ENCODE measurements at regions not wholly inside any gene's neighbourhood (a gene's known extent, or its start where the extent isn't known, plus 50 kb on each side); places are given as distances from the start of the nearest gene placed in this dataset.

GRCh38 chr5:112626715-112627114, 111.0 kb upstream of the APC start:
- DNase-seq (ENCODE audit: low spot score): no peak

DNA sequence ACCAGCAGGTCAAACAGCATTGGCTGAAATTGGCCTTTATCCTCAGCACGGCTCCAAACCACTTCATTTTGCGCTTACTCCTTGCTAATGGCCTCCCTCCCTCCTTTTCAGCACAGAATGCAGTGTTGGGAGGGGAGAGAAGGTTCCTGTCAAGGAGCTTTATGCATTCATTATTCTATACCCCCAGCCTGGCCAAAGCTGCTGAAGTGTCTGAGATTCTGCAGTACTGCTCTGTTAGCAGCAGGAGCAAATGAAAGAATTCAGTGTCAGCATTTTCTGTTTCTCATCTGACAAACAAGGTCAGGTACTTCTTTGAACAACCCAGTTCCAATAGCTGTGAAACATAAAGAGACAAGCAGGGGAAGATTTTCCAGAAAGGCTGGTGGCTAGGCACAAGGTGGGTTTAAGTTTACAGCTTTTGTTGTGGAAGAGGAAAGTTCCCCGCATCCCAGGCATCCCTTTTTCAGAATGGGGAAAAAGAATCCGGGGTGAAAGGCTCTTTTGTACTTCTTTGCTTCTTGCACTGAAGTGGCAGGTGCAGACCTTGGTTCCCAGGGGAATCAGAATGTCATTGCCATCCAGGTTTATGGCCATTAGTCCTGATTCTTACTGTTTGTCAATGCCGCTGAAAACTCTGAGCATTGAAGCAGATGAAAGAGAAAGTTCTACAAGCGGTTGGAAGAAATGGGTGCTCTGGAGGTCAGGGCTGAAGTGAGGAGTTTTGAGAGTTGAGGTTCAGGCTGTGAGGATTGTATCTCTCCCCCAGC, 109.3 kb upstream of the APC start:
- DNase-seq (ENCODE audit: low spot score): no peak

DNA sequence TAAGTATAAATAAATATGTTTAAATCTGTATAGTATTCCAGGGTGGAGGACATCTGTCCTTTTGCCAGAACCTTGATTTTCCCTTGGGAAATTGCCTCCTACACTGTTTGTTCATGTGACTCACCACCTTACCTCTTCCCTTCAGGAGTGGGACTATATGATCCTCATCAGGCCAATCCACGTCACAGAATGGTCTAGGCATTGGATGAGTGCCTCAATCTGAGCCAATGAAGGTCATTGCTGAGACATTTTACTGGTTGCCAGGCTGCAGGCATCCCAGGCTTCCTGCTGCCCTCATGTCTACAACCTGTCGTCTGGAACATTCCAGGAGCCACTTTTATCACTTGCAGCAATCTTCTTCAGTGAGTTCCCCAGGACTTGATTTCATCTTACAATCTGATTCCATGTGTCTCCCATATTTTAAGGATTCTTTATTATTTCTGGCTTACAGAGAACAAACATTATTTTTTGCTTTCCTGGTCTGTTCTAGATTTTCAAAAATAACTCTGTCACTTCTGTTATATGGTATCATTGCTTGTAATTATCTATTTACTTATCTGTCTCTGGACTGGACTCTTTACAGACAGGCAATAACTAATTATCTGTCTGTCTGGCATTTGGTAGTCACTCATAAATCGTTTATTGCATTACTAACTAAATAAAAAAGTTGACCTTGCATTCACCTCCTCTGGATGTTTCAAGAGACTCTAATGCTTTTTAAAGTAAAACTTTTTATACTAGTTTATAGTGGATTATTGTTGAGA, 107.3 kb upstream of the APC start:
- no peak for DNase-seq (ENCODE audit: low spot score)

DNA sequence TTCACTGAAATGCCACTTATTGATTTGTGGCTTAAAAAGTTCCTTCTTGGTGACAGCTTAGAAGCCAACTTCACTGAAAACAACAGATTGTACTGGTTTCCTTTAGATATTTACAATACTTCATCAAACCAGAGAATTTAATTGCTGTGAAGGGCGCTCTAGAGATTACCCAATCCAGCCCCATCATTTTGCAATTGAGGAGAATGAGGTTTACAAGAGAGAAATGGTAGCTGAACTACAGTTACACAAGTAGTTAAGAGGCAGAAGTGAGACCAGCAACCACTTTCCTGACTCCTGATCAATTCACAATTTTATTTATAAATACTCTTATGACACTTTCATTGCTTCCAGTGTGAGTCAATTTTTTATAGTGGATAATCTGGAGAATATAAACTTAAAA, 103.5 kb upstream of the APC start:
- DNase-seq (ENCODE audit: low spot score): no peak

DNA sequence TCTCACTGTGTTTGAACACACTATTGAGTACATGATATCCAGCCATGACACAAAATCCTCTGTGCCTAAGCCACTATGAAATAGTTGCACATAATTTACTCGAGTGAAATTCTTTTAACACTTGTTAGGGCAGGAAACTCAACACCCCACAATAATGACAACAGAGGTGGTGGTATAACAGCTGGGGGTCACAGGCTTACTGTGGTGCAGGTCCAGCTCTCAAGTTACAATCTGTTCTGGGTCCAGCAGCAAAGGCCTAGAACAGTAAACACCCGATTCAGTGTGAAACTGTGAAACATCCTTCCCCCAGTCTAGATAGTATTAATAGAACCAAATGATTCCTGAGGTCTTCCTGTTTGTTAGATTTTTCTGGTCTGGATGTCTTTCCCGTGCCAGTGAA, 102.9 kb upstream of the APC start:
- no peak for DNase-seq (ENCODE audit: low spot score)

GRCh38 chr5:112635276-112635675, 102.4 kb upstream of the APC start:
- no peak for DNase-seq (ENCODE audit: low spot score)

- DNase-seq (ENCODE audit: low spot score): peak; percentile 10
Observed at GRCh38 chr5:112635771-112636731, 101.6 kb upstream of the APC start.

DNA sequence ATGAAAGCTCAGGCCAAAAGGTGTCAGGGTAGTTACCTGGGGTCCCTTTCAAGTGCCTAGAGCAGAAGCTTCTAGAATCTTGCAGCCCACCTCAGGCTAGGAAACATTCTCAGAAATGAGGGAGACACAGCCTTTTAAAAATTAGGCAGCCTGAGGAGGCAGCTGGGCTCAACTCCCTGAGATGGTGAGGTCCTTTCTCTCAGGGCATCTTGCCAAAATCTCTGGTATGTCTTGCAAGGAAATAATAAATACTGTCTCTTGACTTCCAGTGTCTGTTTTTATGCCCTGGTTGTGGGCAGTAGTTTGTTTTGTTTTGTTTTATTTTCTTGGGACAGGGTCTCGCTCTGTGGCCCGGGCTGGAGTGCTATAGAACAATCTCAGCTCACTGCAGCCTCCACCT, 100.9 kb upstream of the APC start:
- DNase-seq (ENCODE audit: low spot score): no peak

- no peak for DNase-seq (ENCODE audit: low spot score)
Observed at GRCh38 chr5:112637343-112637742, 100.3 kb upstream of the APC start.

DNA sequence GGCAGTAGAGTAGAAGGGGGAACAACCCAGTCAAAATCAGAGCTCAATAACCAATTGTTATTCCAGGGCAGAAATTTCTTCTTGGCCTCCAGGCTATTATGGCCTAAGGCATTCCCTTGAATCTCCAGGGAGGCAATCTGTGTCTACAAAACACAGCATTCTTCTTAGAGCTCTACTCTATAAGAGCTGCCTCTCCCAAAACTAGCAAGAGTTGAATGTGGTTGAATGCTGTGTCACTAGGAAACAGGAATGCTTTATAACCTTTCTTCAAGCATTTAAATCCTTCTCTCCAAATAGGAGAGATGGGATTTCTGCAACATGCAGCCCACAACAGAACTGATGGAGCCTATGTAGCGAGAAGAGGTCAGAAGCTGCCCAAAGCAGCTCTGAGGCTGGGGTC, 97.1 kb upstream of the APC start:
- DNase-seq (ENCODE audit: low spot score): no peak

DNA sequence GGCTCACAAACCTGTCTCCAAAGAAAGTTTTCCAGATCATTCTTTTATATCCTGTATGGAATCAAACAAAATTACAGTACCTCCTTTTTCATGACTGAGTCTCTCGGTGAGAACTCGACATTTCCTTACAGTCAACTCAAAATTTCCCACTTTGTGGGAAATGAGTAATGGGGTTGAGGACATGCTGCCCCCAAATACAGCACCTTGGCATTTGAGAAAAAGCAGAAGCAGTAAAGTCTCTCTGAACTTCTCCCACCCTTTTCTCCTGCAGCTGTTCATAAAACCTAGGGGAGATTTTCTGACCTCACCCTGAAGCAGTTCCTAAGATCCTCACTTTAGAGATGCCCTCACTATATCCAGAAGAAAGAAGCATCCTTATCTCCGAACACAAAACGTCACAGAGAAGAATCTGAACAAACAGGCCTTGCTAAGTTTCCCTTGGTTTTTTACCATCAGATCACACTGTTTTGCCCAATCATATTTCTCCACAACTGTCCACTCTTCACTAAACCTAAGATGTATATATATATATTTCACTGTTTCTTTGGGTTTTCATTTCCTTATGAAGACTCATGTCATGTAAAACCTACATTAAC, 96.1 kb upstream of the APC start:
- DNase-seq (ENCODE audit: low spot score): no peak

DNA sequence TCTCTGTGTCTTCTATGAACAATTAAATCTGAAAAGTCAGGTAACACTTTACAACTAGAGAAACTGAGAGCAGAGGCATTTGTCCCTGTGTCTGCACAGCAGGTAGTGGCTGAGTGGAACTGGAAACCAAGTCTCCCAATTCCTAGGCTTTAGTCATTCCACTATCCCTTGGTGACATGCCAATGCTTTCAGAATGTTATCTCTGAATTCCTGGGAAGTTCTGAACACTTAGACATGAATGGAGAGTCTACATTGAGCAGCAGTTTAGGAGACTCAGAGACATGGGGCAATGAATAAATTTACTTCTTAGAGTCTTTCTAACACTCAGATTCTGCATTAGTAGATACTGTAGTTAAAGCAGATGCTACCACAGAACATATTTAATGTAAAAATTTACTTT, 94.8 kb upstream of the APC start:
- DNase-seq (ENCODE audit: low spot score): no peak

DNA sequence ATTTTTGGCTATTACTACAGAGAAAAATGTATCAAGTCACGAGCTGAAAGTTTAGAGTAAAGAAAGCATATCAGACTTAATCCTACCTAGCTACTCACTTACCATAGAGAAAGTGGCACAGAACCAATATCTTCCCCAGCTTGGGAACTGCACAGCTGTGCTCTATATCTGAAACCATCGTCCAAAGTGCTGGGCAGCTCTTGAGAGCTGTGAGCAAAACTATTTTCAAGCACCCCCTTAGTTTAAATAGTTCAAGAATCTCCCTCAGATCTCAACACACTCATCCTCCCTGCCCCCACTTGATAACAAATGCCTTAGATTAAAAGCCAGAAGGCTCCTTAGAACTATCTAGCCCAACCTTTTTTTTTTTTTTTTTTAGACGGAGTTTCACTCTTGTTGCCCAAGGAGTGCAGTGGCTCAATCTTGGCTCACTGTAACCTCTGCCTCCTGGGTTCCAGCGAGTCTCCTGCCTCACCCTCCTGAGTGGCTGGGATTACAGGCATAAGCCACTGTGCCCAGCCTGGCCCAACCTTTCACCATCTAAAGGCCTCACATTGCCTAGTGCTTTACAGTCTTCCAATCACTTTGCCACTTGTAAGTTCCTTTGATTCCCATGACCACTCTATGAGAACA, 94.2 kb upstream of the APC start:
- DNase-seq (ENCODE audit: low spot score): no peak

- peak; percentile 15 for DNase-seq (ENCODE audit: low spot score)
Observed at GRCh38 chr5:112646139-112646936, 91.3 kb upstream of the APC start.

- no peak for DNase-seq (ENCODE audit: low spot score)
Observed at GRCh38 chr5:112647428-112647827, 90.3 kb upstream of the APC start.

DNA sequence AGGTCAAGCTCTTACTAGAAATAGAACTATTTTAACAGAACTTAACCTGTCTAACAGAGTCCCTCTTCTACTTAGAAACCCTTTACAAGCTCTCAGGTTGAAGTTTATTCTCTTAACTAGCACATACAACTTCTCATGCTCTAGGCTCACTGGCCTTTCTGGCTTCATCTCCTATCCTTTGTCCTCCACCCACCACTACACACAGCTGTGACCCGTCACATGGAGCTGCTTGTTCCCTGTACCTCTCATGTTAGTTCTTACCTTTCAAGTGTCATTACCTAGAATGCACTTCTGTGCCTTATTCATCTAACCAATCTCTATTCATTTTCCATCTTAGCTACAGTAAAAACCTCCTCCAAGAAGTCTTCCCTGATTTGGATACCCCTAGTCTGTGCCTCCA, 89.4 kb upstream of the APC start:
- DNase-seq (ENCODE audit: low spot score): no peak

- no peak for DNase-seq (ENCODE audit: low spot score)
Observed at GRCh38 chr5:112649882-112650281, 87.8 kb upstream of the APC start.

- DNase-seq (ENCODE audit: low spot score): no peak
Observed at GRCh38 chr5:112653638-112654205, 84.0 kb upstream of the APC start.

GRCh38 chr5:112655513-112655912, 82.2 kb upstream of the APC start:
- DNase-seq (ENCODE audit: low spot score): no peak

DNA sequence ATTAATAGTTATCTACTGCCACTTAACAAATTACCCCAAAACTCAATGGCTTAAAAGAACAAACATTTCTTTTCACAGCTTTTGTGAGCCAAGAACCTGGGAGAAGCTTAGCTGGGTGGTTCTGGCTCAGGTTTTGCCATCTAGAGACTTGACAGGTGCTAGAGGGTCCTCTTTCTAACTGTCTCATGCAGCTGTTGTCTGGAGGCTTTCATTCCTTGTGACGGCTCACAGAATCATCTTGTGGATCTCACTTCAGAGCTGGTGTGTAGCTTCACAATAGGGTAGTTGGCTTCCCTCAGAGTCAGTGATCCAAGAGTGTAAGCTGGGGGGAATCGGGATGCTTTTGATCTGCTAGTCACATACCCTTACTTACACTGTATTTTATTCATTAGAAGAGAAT, 81.2 kb upstream of the APC start:
- no peak for DNase-seq (ENCODE audit: low spot score)

Data from hematopoietic multipotent progenitor cell treated with erythropoietin and hydrocortisone succinate and interleukin-3 and kit ligand, for 15 days (in vitro differentiated cells).